GM20431 (cell line): ENCODE measurements at regions not wholly inside any gene's neighbourhood (a gene's known extent, or its start where the extent isn't known, plus 50 kb on each side); places are given as distances from the start of the nearest gene placed in this dataset.

Source experiments
- in situ Hi-C: fragments of 300-500 bp; cut with MseI, MboI; formaldehyde crosslinking; loops from one replicate; pipeline ENCODE4 v1.15.0; 2020; ENCODE audit warnings: low sequenced_read_pairs; ENCODE audit not compliant: unreplicated experiment

GRCh38 chr6:17047889-17048288 is 54.0 kb upstream of the STMND1 start:
- in situ Hi-C loops, result no loop called here

- in situ Hi-C loops, result no loop called here
These were observed 56.1 kb upstream of the STMND1 start for GRCh38 chr6:17045581-17046322.

GRCh38 chr6:17043148-17043522 is 58.7 kb upstream of the STMND1 start:
- in situ Hi-C loops, result no loop called here

GRCh38 chr6:17042422-17043147 is 59.3 kb upstream of the STMND1 start:
- in situ Hi-C loops, result no loop called here

- in situ Hi-C loops, result no loop called here
These were observed 62.6 kb upstream of the STMND1 start for GRCh38 chr6:17039266-17039665.

- in situ Hi-C loops, result no loop called here
These were observed 63.5 kb upstream of the STMND1 start for GRCh38 chr6:17038316-17038715.

GRCh38 chr6:17036065-17036393 is 65.8 kb upstream of the STMND1 start:
- in situ Hi-C loops, result no loop called here

GRCh38 chr6:17035257-17036064 is 66.4 kb upstream of the STMND1 start:
- in situ Hi-C loops, result no loop called here

- in situ Hi-C loops, result no loop called here
These were observed 68.1 kb upstream of the STMND1 start for GRCh38 chr6:17033746-17034145.

GRCh38 chr6:17032988-17033634 is 68.7 kb upstream of the STMND1 start:
- in situ Hi-C loops, result no loop called here

GRCh38 chr6:17032590-17032987 is 69.3 kb upstream of the STMND1 start:
- in situ Hi-C loops, result no loop called here

- in situ Hi-C loops, result no loop called here
These were observed 69.9 kb upstream of the STMND1 start for GRCh38 chr6:17031961-17032360.

- in situ Hi-C loops, result no loop called here
These were observed 74.4 kb upstream of the STMND1 start for GRCh38 chr6:17027441-17027840.

- in situ Hi-C loops, result no loop called here
These were observed 79.2 kb upstream of the STMND1 start for GRCh38 chr6:17022604-17023003.

GRCh38 chr6:17021539-17021889 is 80.3 kb upstream of the STMND1 start:
- in situ Hi-C loops, result no loop called here

GRCh38 chr6:17020889-17021538 is 80.8 kb upstream of the STMND1 start:
- in situ Hi-C loops, result no loop called here

- in situ Hi-C loops, result no loop called here
These were observed 83.4 kb upstream of the STMND1 start for GRCh38 chr6:17018425-17018824.

GRCh38 chr6:17017416-17017815 is 84.4 kb upstream of the STMND1 start:
- in situ Hi-C loops, result no loop called here

- in situ Hi-C loops, result no loop called here
These were observed 86.1 kb upstream of the STMND1 start for GRCh38 chr6:17015551-17016381.
